HG03045 (cell line): ENCODE measurements at regions not wholly inside any gene's neighbourhood (a gene's known extent, or its start where the extent isn't known, plus 50 kb on each side); places are given as distances from the start of the nearest gene placed in this dataset.

ENCODE experiments used
- ATAC-seq: cut with Tn5 transposase; IDR thresholded peaks from one replicate; pipeline ENCODE4 v1.9.1; 2021; ENCODE audit warnings: mild to moderate bottlenecking, moderate library complexity; ENCODE audit not compliant: unreplicated experiment

DNA sequence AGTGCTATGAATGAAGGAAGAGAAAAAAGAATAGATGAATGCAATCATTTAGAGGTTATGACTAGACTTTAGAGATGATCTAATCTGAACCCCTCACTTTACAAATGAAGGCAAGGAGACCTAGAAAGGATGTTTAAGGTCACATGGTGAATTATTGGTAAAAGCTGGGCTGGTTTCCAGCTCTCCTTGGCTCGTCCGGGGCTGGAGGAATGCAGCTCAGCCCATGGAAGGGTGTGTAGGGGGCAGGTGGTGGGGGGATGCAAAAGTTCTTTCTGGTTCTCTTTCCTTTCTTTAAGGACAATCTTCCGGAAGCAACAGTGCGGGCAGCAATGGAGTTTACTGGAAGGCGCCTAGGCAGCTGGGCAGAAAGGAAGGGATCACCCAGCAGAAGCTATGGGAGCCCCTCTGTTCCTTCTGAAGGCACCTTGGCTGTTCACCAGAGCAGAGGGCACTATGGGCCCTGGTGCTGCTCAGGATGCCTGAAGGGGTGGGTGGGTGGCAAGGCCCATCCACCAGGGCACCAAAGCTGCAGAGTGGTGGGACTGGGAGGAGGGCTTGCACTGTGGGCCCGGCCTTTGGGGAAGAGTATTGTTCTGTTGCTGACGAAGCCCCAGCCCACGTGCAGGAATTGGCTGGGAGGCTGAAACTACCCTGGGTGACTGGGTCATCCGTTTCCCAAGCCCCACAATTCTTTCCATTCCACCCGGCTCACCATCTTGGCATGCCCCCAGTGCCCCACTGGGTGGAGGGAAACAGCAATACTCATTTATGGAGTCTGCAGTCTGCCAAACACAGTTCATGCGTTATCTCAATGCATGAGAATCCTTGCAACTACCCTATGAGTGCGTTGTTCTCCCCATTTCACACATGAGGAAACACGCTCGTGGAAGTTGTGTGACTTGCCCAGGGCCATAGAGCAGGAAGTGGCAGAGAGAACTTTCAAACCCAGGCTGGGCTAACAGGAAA, 78.2 kb downstream of the IRF2BPL start:
- ATAC-seq = no peak

DNA sequence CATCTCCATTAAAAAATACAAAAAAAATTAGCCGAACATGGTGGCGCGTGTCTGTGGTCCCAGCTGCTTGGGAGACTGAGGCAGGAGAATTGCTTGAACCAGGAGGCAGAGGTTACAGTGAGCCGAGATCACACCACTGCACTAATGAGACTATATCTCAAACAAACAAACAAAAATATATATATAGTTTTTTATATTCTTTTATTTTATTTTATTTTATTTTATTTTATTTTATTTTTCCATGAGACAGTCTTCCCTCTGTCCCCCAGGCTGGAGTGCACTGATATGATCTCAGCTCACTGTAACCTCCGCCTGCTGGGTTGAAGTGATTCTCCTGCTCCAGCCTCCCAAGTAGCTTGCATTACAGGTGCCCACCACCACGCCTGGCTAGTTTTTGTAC, 79.5 kb downstream of the IRF2BPL start:
- no peak for ATAC-seq

DNA sequence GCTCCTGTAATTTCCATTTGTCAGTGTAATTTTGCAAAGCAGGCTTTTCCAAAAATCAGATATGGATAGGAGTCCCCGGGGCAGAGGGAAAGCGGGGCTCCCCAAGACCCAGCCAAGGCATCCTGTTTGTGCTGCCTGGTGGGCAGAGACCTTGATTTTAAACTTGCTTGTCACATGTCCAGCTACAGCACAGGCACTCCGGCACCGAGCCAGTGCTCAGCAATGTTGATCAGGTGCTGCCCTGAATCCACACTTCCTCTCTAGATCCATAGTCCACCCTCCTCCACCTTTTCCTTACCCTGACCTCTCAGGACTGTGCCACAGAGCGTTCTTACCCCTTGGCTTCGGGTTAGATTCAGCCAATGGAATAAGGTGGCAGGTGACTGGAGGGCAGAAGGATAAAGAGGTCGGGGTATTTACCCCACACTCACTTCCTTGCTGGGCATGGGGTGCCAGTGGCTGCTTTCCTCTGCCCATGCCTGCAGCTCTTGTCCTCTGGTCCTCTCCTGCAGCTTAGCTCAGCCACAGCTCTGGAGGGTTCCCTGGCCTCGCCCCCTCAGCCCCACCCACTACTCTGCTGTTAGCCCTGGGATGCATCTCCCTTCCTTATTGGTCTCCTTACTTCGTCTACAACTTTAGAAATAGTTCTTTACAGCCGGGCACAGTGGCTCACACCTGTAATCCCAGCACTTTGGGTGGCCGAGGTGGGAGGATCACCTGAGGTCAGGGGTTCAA, 80.1 kb downstream of the IRF2BPL start:
- ATAC-seq = no peak

DNA sequence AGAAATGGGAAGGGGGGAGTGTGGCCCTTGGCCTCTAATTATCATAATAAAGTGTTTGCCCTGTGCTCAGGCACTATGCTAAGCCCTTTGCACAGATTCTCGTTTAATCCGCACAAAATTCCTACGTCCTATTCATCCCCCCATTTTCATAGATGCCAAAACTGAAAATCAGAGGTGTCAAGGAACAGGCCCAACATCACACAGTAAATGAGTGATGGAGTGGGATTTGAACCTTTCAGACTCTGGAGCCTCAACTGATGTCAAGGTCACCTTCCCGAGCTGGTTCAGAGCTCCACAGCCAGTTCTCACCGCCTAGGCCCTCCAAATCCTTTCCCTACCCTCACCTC, 80.7 kb downstream of the IRF2BPL start:
- no peak for ATAC-seq

GRCh38 chr14:76947078-76947837, 81.2 kb downstream of the IRF2BPL start:
- peak; percentile 86 for ATAC-seq

DNA sequence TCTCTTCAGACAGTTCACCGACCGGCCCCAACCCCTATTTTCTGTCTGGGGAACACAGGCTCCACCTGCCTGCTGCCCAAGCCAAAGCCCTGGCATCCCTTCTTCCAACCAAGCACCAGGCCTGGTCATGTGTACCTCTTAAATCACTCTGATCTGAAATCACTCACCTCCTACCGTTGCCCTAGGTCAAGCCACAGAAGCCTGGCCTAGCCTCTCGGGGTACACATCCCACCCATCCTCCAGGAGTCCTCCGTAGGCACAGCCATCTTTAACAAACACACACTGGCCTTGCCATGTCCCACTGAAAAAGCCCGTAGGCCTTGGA, 81.8 kb downstream of the IRF2BPL start:
- peak; percentile 6 for ATAC-seq

GRCh38 chr14:76943072-76943471, 85.4 kb downstream of the IRF2BPL start:
- ATAC-seq = no peak

DNA sequence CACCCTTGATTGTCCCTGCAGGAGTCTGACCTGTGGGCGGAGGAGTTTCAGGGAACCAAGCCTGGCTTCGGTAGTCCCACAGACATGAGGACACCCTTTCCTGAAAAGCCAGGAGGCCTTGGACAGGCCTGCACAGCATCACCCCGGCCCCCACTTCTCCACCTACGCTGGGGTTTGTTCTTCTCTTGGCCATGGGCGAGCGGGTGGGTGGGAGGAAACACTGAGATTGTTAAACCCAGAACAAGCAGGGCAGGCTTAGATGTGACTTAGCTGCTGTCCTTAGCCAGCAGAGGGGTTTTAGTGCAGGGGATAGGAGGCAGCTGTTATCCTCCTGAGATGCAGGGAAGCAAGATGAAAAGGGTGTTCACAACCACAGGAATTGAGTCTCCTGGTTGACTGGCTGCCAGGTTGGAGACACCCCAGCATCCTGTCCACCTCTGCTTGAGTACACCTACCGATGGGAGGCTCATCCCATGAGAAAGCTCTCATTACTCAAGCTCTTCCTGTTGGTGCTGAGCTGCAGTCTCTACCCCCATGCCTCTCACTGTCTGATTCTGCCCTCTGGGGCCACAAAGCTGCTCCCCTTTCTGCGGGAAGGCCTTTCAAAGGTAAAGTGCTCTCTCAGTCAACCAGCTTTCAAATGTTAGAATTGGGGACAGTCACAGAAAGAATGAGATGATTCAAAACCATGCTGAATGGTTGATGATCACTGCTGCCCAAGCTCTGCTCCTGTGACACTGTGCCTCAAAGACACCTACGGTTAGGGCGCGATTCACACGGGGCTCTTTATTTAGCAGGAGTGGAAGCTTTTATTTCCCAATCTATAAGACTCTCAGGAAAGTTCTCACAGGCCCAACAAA, 86.3 kb downstream of the IRF2BPL start:
- ATAC-seq = no peak

GRCh38 chr14:76941544-76941943, 87.0 kb downstream of the IRF2BPL start:
- no peak for ATAC-seq

- no peak for ATAC-seq
Observed at GRCh38 chr14:76940021-76940760, 88.3 kb downstream of the IRF2BPL start.

DNA sequence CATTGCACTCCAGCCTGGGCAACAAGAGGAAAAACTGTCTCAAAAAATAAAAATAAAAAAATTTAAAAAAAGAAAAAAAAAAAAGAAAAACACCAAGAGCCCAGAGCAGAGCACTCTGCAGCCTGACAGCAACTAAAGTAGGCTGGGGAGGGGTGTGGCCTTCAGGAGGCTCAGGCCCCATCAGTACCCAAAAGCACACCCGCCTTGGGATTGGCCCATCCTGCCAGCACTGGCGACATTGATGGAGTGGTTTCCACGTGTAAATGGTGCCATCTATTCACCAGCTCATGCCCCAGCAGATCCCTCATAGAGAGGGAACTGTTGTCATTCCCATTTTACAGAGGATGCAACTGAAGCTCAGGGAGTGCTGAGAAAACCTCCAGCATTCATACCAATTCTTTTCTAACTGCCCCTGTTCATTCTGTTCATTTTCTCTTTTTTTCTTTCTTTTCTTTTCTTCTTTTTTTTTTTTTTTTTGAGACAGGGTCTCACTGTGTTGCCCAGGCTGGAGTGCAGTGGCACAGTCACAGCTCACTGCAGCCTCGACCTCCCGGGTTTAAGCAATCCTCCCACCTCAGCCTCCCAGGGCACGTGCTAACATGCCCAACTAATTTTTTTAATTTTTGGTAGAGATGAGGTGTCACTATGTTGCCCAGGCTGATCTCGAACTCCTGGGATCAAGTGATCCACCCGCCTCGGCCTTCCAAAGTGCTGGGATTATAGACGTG, 89.3 kb downstream of the IRF2BPL start:
- no peak for ATAC-seq

- ATAC-seq = no peak
Observed at GRCh38 chr14:76938092-76938500, 90.4 kb downstream of the IRF2BPL start.

GRCh38 chr14:76937181-76938091, 91.1 kb downstream of the IRF2BPL start:
- no peak for ATAC-seq

GRCh38 chr14:76936483-76936882, 92.0 kb downstream of the IRF2BPL start:
- ATAC-seq = no peak

GRCh38 chr14:76933515-76933914, 95.0 kb downstream of the IRF2BPL start:
- no peak for ATAC-seq

DNA sequence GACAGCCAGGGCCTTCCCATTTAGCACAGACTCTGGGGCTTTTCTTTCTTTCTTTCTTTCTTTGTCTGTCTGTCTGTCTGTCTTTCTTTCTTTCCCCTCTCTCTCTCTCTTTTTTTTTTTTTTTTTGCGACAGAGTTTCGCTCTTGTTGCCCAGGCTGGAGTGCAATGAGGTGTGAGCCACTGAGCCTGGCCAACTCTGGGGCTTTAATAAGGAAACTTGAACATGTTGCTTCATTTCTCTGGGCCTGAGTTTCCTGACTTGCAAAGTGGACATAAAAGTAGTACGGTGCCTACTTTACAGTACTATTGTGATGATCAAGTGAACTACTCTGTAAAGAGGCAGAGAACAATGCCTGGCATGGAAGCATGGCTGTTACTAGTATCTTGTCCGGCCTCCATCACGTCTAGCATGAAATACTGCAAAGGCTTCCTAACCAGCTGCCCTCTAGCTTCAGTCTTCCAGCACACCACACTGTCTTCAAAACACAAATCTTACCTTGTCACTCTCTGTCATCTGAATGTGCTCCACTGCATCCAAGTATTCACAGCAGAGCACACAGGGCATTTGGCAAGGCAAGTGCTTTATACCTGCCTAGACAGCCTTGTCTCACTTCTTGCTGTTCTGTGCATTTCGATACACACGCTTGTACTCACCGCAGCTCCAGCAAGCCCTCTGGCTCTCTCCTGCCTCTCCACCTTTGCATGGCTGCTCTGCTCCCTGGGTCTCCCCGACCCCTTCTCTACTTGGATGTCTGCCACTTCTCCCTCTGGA, 96.7 kb downstream of the IRF2BPL start:
- ATAC-seq = no peak

- no peak for ATAC-seq
Observed at GRCh38 chr14:76930549-76930948, 98.0 kb downstream of the IRF2BPL start.
